NCI-H345 treated with DMSO at 0.1 percent for 48 hours (cell line): ENCODE measurements at regions not wholly inside any gene's neighbourhood (a gene's known extent, or its start where the extent isn't known, plus 50 kb on each side); places are given as distances from the start of the nearest gene placed in this dataset.
A peak's percentile ranks its signal among the peaks of the same experiment; 100 is the strongest.
"Not testable (repeated sequence)": the region's sequence is repeated elsewhere in the genome, so short reads cannot be mapped to it uniquely, and the experiment has no call there.

Source experiments
- DNase-seq: peaks from one replicate; lab custom pipeline; 2025; ENCODE audit not compliant: unreplicated experiment; lab: John Stamatoyannopoulos, UW

DNA sequence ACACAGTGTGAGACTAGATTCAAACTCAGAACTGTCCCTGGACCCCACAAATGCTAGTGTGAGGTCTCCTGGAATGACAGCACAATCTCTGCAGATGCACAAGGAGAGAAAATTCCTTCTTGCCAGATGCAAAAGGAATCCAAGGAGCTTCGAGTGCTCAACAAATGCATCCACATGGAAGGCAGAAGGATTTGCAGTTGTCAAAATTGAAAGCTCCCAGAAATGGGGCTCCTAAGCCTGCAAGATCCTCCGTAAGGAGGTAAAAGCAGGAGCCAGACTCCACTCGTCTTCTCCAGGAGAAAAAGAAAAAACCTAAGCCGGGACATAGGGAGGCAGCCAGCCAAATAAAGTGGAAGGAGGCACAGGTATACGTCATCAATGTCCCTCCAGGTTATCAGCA is 355.0 kb upstream of the KLHL29 start:
- DNase-seq: no peak

DNA sequence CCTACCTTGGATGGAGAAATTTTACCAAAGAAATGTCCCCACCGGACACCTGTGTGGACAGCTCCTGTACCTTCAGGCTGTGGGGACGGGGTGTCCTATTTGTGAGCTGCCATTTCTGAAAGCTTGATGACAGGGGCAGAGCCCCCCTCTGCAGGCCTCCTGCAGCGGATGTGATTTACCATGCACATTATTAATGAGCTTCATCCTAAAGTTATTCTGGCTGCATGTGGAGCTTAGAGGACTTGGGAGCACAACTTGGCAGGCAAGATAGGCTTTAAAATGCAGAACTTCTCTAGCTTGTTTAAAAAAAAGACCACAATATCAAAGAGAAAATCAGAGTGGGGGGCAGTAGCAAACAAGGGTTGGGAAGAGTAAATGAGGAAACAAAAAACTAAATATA is 350.0 kb upstream of the KLHL29 start:
- no peak for DNase-seq

DNA sequence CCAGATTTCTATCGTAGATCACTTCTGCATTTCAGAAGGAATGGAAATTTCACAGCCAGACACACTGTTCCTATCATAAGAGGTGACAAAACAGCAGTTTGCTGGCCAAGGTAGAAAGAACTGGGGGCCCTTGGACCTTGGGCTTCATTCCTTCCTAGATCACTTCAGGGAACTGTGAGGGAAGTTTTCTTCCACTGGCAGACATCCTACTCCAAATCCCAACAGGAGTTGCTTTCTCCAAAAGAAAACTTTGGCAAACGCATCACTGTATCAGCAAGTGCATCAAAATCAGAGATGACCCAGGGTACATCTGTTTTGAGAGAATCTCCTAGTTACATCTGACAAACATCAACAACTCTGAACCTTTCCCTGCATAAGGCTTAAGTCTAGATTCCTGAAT is 348.4 kb upstream of the KLHL29 start:
- DNase-seq: no peak

DNA sequence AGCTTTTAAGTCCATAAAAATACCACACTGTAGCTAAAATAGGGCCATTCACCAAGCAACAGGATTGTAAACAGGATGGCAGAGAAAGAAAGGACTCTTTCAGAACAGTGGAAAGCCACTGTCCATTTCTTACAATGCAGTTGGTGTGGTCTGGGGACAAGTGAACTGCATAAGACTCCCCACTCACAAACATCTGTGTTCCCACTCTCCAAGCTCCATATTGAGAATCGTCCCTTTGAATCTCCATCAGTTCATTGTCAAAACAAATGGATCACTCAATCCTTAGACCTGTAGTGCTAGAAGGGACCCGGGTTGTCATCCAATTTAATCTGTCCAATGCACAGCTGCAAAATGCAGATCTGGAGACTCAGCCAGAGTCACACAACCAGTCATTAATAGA is 347.4 kb upstream of the KLHL29 start:
- DNase-seq: no peak

DNA sequence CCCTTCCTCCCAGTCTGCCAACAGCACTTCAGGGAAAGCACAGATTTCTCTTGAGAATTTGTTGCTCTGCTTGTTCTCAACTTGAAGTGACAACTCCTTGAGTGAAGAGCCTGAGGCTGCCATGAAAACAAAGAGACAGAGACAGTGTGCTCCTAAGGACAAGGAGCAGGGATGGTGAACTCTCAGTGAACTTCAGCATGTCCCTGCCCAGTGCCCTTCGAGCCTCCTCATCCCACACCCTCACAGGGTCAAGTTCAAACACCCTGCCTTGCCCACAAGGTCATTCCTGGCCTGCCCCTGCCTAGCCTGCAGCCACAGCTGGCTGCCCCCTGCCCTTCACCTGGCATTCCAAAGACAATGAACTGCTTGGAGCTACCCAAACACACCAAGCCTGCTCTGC is 343.5 kb upstream of the KLHL29 start:
- no peak for DNase-seq

DNA sequence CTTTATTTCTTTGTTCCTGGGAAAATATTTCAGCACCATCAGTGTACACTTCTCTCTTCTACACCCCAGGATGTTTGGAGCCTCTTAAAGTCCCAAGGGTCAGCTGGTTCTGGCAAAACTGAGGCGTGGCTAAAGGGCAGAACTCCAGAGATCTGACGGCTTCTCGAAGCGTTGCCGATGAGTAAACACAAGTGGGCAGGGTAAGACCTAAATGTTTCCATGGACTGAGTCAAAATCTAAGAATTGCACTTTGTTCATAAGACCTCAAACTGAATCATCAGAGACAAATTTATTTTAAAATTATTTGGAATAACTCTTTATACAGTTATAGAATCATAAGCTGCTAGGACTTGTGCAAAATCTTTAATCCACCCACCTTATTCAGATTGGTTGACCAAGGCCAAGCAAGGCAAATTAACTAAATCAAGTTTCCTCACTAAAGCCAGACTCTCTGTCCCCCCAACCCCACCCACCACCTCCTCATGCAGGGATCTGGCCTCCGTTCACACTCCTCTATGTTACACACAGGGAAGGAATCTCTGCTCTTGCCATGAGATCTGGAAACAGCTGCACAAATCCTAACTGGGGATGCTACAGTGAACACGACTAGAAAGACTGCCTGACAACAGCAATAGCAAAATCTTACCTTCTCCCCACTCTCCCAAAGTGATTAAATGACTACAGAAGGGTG is 342.6 kb upstream of the KLHL29 start:
- DNase-seq: no peak

DNA sequence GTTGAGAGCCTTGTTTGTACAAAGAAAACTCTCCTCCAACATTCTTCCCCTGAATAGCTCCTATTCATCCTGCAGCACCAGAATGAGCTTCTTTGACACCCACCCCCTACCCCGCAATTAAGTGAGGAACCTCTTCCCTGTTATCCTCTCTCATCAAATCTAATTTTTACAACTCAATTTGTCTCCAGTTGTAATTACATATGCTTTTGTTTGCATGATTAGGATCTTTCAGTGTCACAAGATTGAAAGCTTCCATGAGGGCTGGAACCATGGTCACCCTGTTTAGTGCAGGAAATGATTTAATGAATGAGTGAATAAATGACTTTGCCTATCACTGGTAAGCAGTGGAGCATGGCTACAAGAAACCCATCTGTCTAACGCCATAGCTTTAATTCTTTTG is 334.6 kb upstream of the KLHL29 start:
- no peak for DNase-seq

DNA sequence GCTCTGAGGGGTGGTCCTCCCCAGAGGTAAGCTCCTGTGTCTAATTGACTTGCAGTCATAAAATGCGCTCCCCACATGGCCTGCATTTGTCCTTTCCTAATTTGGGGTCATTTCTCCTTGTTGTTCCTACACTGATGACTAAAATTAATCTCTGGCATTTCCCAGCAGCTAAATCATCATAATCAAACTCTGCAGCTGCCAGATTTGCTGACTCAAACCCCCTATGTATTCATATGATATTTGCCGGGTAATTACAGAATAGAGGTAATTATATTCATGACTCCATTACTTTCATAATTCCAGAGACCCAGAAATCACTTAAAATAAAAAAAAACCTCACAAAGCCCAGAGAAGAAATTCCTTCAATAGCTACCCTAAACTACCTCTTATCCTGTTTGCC is 331.4 kb upstream of the KLHL29 start:
- DNase-seq: no peak

DNA sequence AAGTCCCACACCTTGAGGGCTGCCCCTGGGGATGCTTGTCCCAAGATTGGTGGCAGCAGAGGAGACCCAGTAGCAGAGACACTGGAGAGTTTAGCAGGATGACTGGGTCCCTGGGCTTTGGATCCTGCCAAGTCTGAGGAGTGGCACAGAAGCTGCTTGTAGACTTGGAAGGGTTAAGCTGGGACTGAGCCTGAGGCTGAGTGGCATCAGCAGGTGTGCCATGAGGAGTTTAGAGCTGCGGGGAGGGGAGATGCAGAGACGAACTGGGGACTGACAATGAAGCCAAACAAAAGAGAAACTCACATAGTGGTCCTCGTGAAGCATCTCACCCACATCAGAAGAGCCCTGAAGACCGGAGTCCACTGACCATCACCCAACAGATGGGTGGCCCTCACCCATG is 329.7 kb upstream of the KLHL29 start:
- DNase-seq: peak; percentile 71

DNA sequence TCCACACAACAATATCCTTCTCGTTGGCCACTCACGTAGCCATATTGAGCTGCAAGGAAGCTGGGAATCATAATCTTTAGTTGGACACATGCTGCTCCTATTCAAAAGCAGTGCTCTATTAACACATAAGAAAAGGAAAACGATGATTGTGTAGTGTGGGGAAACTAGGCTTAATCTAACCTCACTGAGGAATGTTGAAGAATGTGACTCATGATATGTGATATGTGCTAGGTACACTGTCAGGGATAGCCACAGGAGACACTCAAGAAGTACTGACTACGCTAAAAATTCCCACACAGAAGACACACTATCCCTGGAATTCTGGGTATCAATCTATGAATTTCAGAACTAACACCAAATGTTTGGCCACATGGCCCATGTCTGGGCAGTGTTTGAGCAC is 328.1 kb upstream of the KLHL29 start:
- not testable (repeated sequence) for DNase-seq

DNA sequence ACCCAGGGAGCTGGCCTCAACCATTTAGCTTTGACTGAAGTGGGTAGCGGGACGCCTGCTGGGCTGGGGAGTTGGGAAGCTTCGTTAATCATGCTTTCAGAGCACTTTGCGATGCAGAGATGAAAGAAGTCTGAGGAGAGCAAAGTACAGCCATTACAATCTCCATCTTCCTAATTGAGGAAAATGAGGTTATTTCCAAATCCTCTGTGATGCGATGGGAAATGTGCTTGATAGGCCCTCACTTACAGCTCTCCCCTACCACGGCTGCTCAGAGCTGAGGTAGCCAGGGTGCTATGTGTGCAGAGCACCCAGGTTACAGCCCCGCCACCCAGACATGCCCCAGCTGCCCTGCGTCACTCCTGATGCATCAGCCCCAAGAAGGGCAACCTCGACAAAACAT is 326.5 kb upstream of the KLHL29 start:
- DNase-seq: no peak

DNA sequence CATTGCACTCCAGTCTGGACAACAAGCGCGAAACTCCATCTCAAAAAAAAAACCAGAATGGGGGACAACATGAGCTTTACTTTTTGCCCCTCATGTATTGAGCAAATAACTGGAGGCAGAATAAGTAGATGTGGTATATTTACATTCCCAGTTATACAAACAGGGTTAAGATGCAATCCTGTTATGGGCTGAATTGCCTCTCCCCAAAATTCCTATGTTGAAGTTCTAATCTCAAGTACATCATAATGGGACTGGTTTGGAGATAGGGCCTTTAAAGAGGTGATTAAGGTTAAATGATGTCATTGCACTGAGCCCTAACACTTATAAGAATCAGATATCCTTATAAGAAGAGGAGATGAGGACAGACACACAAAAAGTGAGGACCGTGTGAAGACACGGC is 319.8 kb upstream of the KLHL29 start:
- no peak for DNase-seq

DNA sequence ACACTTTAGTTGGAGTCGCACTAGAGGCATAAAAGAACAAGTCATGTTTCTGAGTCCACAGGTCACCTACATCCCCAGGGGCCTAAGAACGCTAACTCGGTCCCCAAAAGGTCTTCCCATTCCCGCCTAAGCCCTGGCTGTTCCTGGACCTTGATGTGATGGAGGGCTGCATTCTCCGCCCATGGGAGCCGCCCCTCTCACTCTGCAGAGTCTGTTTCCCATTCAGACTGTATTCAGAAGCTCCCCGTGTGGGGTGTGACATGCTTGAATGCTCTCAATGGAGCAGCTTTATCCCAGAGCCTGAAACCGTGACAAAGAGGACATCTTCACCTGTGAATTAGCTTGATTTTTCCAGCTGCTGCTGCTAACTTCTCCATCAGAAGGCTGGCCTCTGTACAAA is 319.0 kb upstream of the KLHL29 start:
- DNase-seq: peak; percentile 99

DNA sequence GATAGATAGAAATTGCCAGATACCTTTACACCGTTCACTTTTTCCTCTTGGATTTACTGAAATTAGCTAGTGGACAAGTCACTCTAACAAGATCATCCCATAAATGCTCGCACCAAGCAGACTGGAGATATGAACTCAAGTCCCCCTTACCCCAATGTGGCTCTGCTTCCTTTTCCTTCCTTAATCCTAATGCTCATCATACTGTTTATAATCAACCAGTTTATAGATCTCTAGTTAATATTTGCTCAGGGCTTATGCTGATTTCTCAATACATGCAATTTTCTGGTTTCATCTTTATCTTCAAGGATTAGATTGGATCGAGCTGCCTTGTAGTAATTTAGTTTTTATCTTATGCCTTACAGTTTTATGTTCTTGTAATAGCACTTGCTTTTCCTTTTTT is 318.3 kb upstream of the KLHL29 start:
- DNase-seq: no peak

DNA sequence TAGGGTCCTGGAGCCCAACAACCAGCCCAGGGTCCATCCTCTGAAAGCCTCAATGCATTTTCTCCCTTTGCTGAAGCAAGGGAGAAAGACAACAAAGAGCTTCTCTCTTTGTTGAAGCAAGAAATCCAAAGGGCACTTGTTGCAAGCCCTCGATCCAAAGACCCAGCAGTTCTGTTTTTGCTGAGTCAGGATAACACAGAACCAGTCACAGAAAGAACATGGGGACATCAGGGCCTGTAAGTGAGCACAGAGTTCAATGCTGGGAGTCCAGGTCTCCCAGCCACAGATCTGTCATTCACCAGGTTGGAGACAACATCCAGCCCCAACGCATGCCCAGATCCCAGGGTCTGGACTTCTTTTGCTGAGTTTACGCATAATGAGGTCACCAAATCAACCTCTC is 315.8 kb upstream of the KLHL29 start:
- DNase-seq: no peak

DNA sequence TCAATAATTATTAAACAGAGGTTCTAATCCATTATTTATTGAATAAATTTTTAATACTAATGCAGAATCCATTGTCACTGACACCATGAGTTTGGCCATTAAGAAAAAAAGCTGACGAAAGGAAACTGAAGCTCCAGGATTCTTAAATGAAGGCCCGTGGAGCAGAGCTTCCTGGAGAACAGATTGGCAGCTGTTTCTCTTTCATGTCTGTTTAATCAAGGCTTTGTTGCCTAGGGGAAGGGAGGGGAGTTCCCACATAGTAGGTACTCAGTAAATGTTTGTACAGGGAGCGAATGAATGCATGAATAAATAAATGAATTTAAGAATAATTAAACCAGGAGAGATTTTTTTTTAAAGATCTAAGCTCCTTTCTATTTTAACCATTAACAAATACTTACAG is 315.1 kb upstream of the KLHL29 start:
- peak; percentile 93 for DNase-seq

DNA sequence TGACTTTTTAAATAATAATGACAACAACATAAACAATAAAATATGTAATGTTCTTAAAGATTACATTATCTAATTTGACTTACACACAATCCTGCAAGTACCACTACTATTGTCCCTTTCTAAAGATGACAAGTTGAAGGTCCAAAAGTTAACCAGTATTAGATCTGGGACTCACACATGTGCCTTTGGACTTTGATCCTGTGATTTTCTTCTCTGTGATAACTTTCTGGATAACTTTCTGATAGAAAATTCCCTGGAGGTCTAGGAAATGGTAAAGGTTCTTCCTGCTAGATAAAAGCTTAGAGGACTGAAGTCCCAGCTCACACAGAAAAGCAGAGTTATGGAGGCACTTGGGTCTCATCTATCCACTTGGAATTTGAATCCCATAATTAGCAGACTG is 311.9 kb upstream of the KLHL29 start:
- DNase-seq: no peak

DNA sequence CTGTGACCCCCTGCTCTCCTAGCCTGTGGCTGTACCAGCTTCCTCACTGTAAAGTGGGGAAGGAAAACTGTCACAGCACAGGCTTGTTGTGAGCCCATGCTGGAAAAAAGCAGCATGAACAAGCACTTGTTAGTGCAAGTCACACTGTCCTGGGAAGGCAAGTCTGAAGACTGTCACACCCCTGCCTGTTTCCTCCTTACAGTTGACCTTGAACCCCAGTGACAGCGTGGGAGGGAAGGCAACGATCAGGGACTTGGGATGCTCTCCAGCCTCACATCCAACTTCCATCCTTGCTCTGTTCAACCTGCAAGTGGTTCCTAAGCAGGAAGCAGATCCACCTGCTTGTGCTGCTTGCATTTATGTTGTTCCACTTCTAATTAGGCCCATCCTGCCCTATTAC is 311.3 kb upstream of the KLHL29 start:
- no peak for DNase-seq

DNA sequence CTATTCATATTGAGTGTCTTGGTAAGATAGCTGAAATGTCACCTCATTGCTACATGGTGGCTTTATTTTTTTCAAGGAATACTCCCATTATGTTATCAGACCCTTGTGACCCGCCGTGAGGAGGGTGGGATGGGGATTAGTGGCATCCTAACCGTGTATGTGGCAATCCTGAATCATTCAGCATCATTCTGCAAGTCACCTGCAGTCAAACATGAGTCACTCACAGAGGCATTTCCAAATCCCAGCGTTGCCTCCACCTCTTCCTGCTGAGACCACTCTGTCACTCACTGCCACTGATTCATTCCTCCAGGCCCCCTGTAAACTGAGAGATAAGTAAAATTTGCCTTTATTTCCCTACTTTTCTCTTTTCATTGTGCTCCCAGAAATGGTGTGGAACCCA is 307.4 kb upstream of the KLHL29 start:
- no peak for DNase-seq

DNA sequence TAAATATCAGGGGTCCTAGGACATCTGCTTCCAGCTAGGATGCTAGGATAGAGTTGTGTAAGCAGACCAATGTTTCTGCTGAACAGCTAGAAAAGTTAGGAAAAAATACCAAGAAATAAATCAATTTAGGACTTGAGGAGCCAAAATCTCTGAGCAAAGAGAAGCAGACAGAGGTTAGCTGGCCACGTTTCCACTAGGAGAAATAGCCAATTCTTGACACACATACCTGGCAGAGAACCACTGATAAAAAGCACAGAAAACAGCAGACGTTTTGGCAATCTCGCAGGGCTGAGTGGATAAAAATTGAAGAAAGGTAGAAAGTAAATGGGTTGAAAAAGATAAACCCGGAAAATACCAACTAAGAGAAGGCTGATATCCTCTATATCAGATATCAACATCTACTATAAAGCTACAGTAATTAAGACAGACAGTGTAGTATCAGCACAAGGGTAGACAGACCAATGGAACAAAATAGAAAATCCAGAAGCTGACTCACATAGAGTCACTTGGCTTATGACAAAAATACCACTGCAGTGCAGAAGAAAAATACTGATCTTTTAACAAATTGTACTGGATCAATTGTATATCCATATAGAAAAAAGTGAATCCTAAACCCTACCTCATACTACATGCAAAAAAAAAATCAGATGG is 306.1 kb upstream of the KLHL29 start:
- DNase-seq: no peak

DNA sequence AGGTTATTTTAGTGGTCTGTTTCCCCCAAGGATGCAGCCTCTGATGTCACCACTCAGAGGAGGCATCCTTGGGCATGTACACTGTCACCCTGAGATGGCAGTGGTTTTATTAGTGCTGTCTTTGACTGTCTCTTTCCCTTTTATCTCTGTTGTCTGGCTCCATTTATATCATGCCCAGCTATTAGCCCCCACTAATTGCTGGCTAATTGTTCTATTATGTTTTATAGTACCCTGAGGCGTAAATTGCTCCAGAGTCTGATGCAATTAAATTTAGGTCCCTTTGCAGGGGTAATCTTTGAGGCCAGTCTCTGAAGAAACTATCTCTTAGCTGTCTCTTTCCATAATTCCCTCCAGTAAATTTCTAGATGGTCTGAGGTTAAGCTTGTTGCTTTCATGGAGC is 301.0 kb upstream of the KLHL29 start:
- DNase-seq: no peak

DNA sequence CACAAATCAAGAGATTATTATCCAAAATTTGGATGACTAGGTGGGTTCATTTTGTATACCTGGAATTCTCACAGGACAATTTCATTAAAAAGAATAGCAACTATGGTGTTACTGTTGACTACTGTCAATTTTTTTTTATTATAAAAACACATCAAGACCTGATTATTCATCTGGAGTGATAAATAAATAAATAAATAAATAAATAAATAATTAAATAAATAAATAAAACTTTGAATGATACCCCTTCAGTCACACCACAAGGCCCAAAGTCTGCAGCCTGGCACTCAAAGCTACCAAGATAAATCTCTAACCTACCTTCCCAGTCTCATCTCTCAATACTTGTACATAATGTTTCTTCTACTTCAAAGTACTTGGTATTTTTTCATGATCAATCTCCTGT is 294.0 kb upstream of the KLHL29 start:
- no peak for DNase-seq

DNA sequence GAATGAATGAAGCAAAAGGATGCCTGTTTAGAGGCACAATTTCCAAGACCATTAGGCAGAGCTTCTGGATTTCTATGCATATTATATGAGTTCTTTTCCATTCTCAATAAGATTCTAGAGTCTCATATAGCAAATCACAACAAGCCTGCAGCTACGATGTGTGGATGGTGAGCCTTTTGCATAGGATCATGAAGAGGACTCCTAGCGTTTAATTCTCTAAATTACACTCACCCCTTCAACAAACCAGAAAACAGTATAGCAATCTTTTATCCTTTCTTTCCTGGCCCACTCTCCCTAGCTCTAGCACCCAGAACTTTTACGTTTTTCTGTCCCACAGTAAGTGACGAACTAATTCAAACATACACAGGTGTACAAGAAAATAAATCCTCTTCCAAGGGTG is 293.1 kb upstream of the KLHL29 start:
- DNase-seq: no peak
